HG03175 (cell line): ENCODE measurements at regions not wholly inside any gene's neighbourhood (a gene's known extent, or its start where the extent isn't known, plus 50 kb on each side); places are given as distances from the start of the nearest gene placed in this dataset.
"Not testable (repeated sequence)": the region's sequence is repeated elsewhere in the genome, so short reads cannot be mapped to it uniquely, and the experiment has no call there.

ENCODE experiments used
- ATAC-seq: cut with Tn5 transposase; IDR thresholded peaks from one replicate; pipeline ENCODE4 v1.9.1; 2021; ENCODE audit warnings: mild to moderate bottlenecking, moderate library complexity; ENCODE audit not compliant: unreplicated experiment

GRCh38 chr2:184297085-184297484, 301.2 kb upstream of the ZNF804A start:
- no peak for ATAC-seq

DNA sequence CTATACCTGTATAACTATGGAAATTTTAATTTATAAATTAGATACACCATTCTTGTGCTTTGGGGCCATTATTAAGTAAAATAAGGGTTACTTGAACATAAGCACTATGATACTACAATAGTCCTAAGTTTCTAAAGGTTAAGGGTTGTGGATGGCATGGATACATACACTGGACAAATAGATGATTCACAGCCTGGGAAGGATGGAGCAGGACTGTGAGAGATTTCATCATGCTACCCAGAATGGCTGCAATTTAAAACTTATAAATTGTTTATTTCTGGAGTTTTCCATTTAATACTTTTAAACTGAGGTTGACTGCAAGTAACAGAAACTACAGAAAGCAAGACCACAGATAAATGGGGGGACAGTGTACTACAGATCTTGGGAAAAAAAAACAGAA, 295.8 kb upstream of the ZNF804A start:
- no peak for ATAC-seq

DNA sequence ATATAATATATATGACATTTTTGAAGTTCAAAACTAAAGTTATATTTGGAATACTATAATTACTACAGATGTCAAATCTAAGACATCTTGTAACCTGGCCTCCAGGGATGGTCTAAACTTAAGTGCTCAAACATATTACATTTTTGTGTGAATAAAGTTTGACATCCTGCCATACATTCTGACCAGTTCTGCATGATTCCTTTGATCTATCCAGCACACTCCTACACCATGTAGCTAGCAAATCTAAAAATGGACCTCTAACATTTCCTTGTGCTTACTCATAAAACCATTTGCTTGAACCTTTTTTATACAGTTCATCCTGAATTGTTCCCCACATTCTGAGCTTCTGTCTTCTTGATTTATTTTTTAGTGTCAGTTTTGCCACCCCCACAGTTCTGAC, 294.3 kb upstream of the ZNF804A start:
- ATAC-seq = no peak

DNA sequence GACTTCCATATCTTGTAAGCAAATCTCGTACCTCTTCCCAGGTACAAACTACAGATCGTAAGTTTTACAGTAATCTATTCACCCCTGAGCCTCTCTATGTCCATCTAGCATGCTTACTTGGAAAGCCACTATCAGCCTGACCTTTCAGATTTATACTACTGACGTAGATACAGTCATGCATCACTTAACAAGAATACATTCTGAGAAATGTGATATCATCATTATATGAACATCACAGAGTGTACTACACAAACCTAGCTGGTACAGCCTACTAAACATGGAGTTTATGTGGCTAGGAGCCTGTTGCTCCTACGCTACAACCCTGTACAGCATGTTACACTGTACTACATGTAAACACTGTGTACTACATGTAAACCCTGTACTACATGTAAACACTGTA, 293.2 kb upstream of the ZNF804A start:
- ATAC-seq = no peak

DNA sequence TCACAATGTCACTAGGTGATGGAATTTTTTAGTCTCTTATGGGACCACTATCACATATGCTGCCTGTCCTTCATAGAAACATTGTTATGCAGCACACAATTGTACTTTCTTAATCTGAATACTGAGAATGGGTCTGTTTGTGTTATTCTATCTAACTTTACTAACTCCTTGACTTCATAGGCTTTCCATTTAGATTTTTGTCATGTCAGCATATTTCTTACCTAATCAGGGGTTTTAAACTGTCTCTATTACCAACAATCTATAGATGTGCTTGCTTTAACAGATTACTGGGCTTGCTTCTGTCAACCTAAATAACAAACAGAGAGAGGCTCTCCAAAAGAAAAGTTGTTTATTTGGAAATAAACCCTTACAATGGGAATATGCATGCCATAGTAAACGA, 289.6 kb upstream of the ZNF804A start:
- no peak for ATAC-seq

- ATAC-seq = no peak
Measured at GRCh38 chr2:184312970-184313369, 285.4 kb upstream of the ZNF804A start.

- no peak for ATAC-seq
Measured at GRCh38 chr2:184314829-184315228, 283.5 kb upstream of the ZNF804A start.

DNA sequence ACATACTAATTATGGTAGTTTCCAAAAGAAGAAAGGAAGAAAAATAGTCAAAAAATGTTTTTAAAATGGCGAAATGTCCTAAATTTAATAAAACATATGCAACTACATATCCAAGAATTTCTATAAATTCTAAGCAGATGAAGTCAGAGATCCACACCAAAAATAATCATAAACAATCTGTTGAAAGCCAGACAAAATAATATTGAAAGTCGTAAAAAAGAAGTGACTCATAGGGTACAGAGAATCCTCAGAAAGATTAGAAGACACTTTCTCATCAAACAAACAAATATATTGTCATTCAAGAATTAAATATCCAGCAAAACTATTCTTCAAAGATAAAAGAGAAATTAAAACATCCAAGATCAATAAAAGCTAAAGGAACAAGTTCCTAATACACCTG, 281.4 kb upstream of the ZNF804A start:
- no peak for ATAC-seq

DNA sequence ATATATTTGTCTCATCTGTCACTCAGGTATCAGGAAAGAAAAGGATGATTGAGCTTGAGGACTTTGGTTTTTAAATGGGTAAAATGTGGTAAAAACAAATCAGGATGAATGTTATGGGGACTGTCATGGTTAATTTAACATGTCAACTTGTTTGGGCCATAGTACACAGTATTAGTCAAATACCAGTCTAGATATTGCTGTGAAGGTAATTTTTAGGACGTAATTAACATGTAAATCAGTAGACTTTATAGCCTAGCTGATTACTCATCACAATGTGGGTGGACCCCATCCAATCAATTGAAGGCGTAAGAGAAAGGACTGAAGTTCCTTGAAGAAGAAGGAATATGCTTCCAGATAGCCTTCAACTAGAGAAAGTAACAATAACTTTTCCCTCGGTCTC, 275.7 kb upstream of the ZNF804A start:
- ATAC-seq = no peak

DNA sequence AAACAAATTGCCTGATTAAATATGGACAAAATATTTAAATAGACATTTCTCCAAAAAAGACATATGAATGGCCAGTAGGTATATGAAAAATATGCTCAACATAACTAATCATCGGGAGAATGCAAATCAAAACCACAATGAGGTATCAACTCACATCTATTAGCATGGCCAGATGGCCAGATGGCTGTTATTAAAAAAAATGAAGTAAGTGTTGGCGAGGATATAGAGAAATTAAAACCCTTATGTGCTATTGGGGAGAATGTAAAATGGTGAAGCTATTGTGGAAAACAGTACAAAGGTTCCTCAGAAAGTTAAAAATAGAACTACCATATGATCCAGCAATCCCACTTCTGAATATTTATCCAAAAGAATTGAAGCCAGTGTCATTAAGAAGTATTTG, 272.3 kb upstream of the ZNF804A start:
- no peak for ATAC-seq

DNA sequence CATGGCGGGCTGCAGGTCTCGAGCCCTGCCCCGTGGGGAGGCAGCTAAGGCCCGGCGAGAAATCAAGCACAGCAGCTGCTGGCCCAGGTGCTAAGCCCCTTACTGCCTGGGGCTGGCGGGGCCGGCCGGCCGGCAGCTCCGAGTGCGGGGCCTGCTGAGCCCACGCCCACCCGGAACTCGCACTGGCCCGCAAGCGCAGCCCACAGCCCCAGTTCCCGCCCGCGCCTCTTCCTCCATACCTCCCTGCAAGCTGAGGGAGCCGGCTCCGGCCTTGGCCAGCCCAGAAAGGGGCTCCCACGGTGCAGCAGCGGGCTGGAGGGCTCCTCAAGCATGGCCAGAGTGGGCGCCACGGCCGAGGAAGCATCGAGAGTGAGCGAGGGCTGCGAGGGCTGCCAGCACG, 270.5 kb upstream of the ZNF804A start:
- ATAC-seq = not testable (repeated sequence)

DNA sequence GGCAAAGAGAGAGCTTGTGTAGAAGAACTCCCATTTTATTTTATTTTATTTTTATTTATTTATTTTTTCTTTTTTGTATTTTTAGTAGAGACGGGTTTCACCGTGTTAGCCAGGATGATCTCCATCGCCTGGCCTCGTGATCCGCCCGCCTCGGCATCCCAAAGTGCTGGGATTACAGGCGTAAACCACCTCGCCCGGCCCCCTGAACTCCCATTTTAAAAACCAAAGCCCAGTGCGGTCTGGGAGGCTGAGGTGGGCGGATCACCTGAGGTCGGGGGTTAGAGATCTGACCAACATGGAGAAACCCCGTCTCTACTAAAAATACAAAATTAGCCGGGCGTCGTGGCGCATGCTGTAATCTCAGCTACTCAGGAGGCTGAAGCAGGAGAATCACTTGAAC, 267.8 kb upstream of the ZNF804A start:
- ATAC-seq = not testable (repeated sequence)

GRCh38 chr2:184336688-184337087, 261.6 kb upstream of the ZNF804A start:
- no peak for ATAC-seq

GRCh38 chr2:184338771-184339170, 259.6 kb upstream of the ZNF804A start:
- no peak for ATAC-seq

GRCh38 chr2:184339966-184340365, 258.4 kb upstream of the ZNF804A start:
- ATAC-seq = no peak

GRCh38 chr2:184346338-184346862, 251.9 kb upstream of the ZNF804A start:
- ATAC-seq = no peak

DNA sequence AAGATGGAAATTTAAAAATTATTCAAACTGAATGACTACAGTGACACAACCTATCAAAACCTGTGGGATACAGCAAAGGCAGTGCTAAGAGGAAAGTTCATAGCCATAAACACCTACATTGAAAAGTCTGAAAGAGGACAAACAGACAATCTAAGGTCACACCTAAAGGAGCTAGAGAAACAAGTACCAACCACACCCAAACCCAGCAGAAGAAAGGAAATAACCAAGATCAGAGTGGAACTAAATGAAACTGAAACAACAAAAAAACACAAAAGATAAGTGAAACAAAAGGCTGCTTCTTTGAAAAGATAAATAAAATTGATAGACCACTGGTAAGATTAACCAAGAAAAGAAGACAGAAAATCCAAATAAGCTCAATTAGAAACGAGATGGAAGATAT, 247.2 kb upstream of the ZNF804A start:
- no peak for ATAC-seq

- ATAC-seq = no peak
Measured at GRCh38 chr2:184357033-184357432, 241.3 kb upstream of the ZNF804A start.

- no peak for ATAC-seq
Measured at GRCh38 chr2:184359379-184359778, 238.9 kb upstream of the ZNF804A start.

- ATAC-seq = no peak
Measured at GRCh38 chr2:184363213-184363612, 235.1 kb upstream of the ZNF804A start.

DNA sequence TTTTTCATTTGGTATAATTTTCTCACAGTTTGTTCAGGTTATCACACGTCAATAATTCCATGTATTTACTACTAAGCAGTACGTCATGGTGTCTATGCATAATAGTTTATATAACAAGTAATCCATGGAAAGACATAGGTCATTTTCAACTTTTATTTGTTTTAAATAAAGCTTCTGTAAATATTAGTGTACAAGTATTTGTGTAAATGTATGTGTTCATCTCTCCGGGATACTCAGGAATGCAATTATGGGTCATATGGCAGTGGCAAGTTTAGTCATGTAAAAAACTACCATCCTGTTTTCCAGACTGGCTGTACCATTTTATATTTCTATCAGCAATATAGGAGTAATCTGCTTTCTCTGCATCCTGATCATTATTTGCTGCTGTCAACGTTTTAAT, 231.1 kb upstream of the ZNF804A start:
- ATAC-seq = no peak

DNA sequence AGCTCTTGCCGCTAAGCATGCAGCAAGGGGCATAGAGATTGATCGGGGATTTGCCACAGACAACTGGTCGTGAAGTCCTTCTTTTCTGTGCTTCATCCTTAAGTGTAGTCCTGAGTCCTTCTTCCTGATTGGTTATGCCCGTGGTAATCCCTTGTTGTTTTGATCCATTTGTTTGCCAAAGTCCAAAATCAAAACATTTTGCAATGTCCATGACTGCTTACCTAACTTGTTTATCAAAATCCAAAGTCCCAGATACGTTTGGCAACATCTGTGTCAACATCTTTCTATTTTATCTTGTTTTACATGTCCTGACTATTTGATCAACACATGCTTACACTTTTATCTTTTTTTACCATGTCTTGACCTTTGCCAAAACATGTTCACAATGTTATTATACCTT, 229.0 kb upstream of the ZNF804A start:
- no peak for ATAC-seq

DNA sequence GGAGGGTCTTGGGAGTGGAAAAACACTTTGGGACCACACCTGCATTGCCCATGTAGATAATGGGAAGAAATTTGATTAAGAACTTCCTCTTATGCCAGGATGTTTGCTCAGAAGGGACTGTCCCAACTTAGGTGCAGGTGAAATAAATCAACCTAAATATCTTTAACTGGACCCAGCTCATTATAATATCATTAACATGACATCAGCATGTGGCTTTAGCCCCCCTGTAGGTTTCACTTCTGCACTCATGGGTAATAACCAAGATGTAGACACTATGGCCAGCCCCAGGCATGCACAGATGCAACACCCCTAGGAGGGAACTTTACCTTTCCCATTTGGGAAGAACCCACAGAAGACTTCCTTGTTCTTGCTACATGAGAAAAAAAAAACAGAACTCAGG, 227.4 kb upstream of the ZNF804A start:
- no peak for ATAC-seq

DNA sequence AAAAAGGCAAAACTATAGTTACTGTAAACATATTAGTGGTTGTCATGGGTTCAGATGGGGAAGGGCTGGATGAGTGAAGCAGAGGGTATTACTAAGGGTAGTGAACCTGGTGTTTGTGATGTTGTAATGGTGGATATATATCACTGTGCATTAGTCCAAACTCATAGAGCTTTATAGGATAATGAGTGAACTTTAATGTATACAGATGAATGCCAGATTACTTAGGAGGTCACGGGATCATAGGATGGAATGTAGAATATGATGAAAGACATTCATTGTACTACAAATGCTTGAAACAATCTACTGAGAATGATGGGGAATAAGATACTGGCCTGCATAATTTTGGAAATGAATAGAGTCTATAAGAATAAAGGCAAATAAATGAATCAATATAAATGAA, 226.7 kb upstream of the ZNF804A start:
- ATAC-seq = no peak
